H9 (cell line): ENCODE measurements at regions not wholly inside any gene's neighbourhood (a gene's known extent, or its start where the extent isn't known, plus 50 kb on each side); places are given as distances from the start of the nearest gene placed in this dataset.

Experiments
- DNase-seq: peaks from one replicate; pipeline ENCODE4 v3.0.0-alpha.2; 2017
- H2AFZ ChIP-seq: one replicate; pipeline ENCODE4 v1.6.1; 2013; ENCODE audit warnings: mild to moderate bottlenecking, low read length, control low read depth, moderate library complexity
- H2AK5ac ChIP-seq: 2 replicates; pipeline ENCODE4 v1.6.1; 2013; ENCODE audit warnings: low read length, control low read depth, mixed read lengths; ENCODE audit not compliant: insufficient read length
- H2BK120ac ChIP-seq: one replicate; pipeline ENCODE4 v1.6.1; 2013; ENCODE audit warnings: low read depth, mild to moderate bottlenecking, low read length, control low read depth, inconsistent platforms; ENCODE audit not compliant: poor library complexity, severe bottlenecking
- H2BK12ac ChIP-seq: 2 replicates; pipeline ENCODE4 v1.6.1; 2013; ENCODE audit warnings: low read length, control low read depth, mixed read lengths, low read depth; ENCODE audit not compliant: insufficient read length
- H2BK15ac ChIP-seq: 2 replicates; pipeline ENCODE4 v1.6.1; 2013; ENCODE audit warnings: low read depth, low read length, control low read depth
- H2BK20ac ChIP-seq: one replicate; pipeline ENCODE4 v1.6.1; 2013; ENCODE audit warnings: low read depth, mild to moderate bottlenecking, low read length, control low read depth, inconsistent platforms; ENCODE audit not compliant: poor library complexity, severe bottlenecking
- H2BK5ac ChIP-seq: 2 replicates; pipeline ENCODE4 v1.6.1; 2013; ENCODE audit warnings: low read length, control low read depth, mixed read lengths; ENCODE audit not compliant: insufficient read length
- H3K14ac ChIP-seq: 2 replicates; pipeline ENCODE4 v1.6.1; 2013; ENCODE audit warnings: low read length, control low read depth; ENCODE audit not compliant: insufficient read depth
- H3K18ac ChIP-seq: 2 replicates; pipeline ENCODE4 v1.6.1; 2013; ENCODE audit warnings: low read depth, mild to moderate bottlenecking, mixed read lengths, low read length, control low read depth; ENCODE audit not compliant: insufficient read length
- H3K23ac ChIP-seq: 2 replicates; pipeline ENCODE4 v1.6.1; 2013; ENCODE audit warnings: low read length, control low read depth, mixed read lengths, low read depth; ENCODE audit not compliant: insufficient read length
- H3K23me2 ChIP-seq: 2 replicates; pipeline ENCODE4 v1.6.1; 2013; ENCODE audit warnings: low read depth, mild to moderate bottlenecking, mixed read lengths, low read length, control low read depth; ENCODE audit not compliant: insufficient read length, poor library complexity, severe bottlenecking
- H3K27ac ChIP-seq: 2 replicates; pipeline ENCODE4 v1.5.1; 2013; ENCODE audit warnings: low read length, control low read depth, mixed read lengths, low read depth; ENCODE audit not compliant: insufficient read length
- H3K27me3 ChIP-seq: 2 replicates; pipeline ENCODE4 v1.6.1; 2013; ENCODE audit warnings: low read length, control low read depth, inconsistent platforms; ENCODE audit not compliant: insufficient read depth
- H3K4ac ChIP-seq: 2 replicates; pipeline ENCODE4 v1.6.1; 2013; ENCODE audit warnings: low read depth, mild to moderate bottlenecking, control low read depth, inconsistent platforms, low read length, moderate library complexity
- H3K4me1 ChIP-seq: 2 replicates; pipeline ENCODE4 v1.6.1; 2013; ENCODE audit warnings: low read length, control low read depth, inconsistent platforms; ENCODE audit not compliant: insufficient read depth
- H3K4me2 ChIP-seq: 2 replicates; pipeline ENCODE4 v1.6.1; 2013; ENCODE audit warnings: low read length, control low read depth, mixed read lengths; ENCODE audit not compliant: insufficient read length, insufficient read depth
- H3K56ac ChIP-seq: 2 replicates; pipeline ENCODE4 v1.6.1; 2013; ENCODE audit warnings: low read depth, mild to moderate bottlenecking, mixed read lengths, low read length, control low read depth; ENCODE audit not compliant: insufficient read length
- H3K79me1 ChIP-seq: 2 replicates; pipeline ENCODE4 v1.6.1; 2013; ENCODE audit warnings: low read depth, mild to moderate bottlenecking, moderate library complexity, low read length, control low read depth, inconsistent platforms; ENCODE audit not compliant: insufficient read depth, poor library complexity, severe bottlenecking
- H3K79me2 ChIP-seq: 2 replicates; pipeline ENCODE4 v1.6.1; 2013; ENCODE audit warnings: low read length, control low read depth, inconsistent platforms; ENCODE audit not compliant: insufficient read depth
- H3K9ac ChIP-seq: 2 replicates; pipeline ENCODE4 v1.6.1; 2013; ENCODE audit warnings: low read length, control low read depth, mixed read lengths; ENCODE audit not compliant: insufficient read length; ENCODE audit errors: extremely low read depth
- H3K9me3 ChIP-seq: one replicate; pipeline ENCODE4 v1.6.1; 2013; ENCODE audit warnings: low read depth, low read length, inconsistent platforms; ENCODE audit not compliant: control insufficient read depth
- H3T11ph ChIP-seq: one replicate; pipeline ENCODE4 v1.6.1; 2013; ENCODE audit warnings: mild to moderate bottlenecking, low read length, control low read depth, inconsistent platforms
- H4K20me1 ChIP-seq: one replicate; pipeline ENCODE4 v1.6.1; 2013; ENCODE audit not compliant: control insufficient read depth, insufficient read length, insufficient read depth
- H4K5ac ChIP-seq: 2 replicates; pipeline ENCODE4 v1.6.1; 2013; ENCODE audit warnings: low read depth, mild to moderate bottlenecking, mixed read lengths, low read length, control low read depth; ENCODE audit not compliant: insufficient read length
- H4K8ac ChIP-seq: replicated peaks from 2 replicates; pipeline ENCODE4 v1.6.1; 2013; ENCODE audit warnings: low read length, control low read depth, mixed read lengths, low read depth; ENCODE audit not compliant: insufficient read length
- H4K91ac ChIP-seq: 2 replicates; pipeline ENCODE4 v1.6.1; 2013; ENCODE audit warnings: low read depth, mild to moderate bottlenecking, moderate library complexity, mixed read lengths, low read length, control low read depth; ENCODE audit not compliant: insufficient read length
- H3K27ac Mint-ChIP-seq, 3 experiments: 2 replicates in 2 of 3; 3 replicates in 1 of 3; pipeline ENCODE4 v1.8.0; 2020 to 2021; ENCODE audit warnings: mixed read lengths in 3 of 3, mild to moderate bottlenecking in 1 of 3, moderate library complexity in 1 of 3
- H3K27me3 Mint-ChIP-seq: 2 replicates; pipeline ENCODE4 v1.8.0; 2021; ENCODE audit warnings: low read depth, mild to moderate bottlenecking, moderate library complexity, mixed read lengths
- H3K36me3 Mint-ChIP-seq, 3 experiments: 2 replicates in 2 of 3; 3 replicates in 1 of 3; pipeline ENCODE4 v1.8.0; 2020 to 2021; ENCODE audit warnings: low read depth in 3 of 3, mixed read lengths in 3 of 3; ENCODE audit not compliant: insufficient read depth in 1 of 3
- H3K4me1 Mint-ChIP-seq, 2 experiments: 2 replicates each; pipeline ENCODE4 v1.8.0; 2020; ENCODE audit warnings: mixed read lengths in 2 of 2
- H3K4me3 Mint-ChIP-seq, 2 experiments: 2 replicates in 1 of 2; 3 replicates in 1 of 2; pipeline ENCODE4 v1.8.0; 2020 to 2021; ENCODE audit warnings: mild to moderate bottlenecking in 2 of 2, mixed read lengths in 2 of 2, moderate library complexity in 1 of 2
- H3K9me3 Mint-ChIP-seq, 2 experiments: 2 replicates in 1 of 2; 3 replicates in 1 of 2; pipeline ENCODE4 v1.8.0; 2020; ENCODE audit warnings: mild to moderate bottlenecking in 2 of 2, mixed read lengths in 2 of 2, moderate library complexity in 1 of 2
- CTCF ChIP-seq: fragments of 200-600 bp; sonication (generic); conservative IDR thresholded peaks from 3 replicates; pipeline ENCODE4 v1.8.0; 2021; ENCODE audit warnings: antibody characterized with exemption, mild to moderate bottlenecking
- WGBS: extraction: QIAGEN DNeasy Blood & Tissue Kit; methylation state at CpG from one replicate; pipeline ENCODE4 v1.1.7; 2013; ENCODE audit warnings: missing lambda C conversion rate, low lambda C conversion rate, mixed read lengths; ENCODE audit not compliant: insufficient read length; ENCODE audit errors: extremely low coverage; 5-methylcytosine and 5-hydroxymethylcytosine counted together

GRCh38 chr14:38065106-38065762 is 142.5 kb upstream of the SSTR1 start:
- Histone ChIP-seq H3K27ac (no peak overlapping the region), H4K5ac (no peak overlapping the region), H2BK12ac (no peak overlapping the region), H2BK5ac (no peak overlapping the region), H3K79me2 (no peaks in the 10 kb centered on the region), H2BK15ac (no peak overlapping the region), H2BK20ac (no peak overlapping the region), H3K9me3 (peaks cover 10% of the 10 kb centered on the region), H4K20me1 (no peaks in the 10 kb centered on the region), H2BK120ac (no peak overlapping the region), H3K4me2 (no peak overlapping the region), H3K9ac (no peak overlapping the region), H3K4ac (no peak overlapping the region), H3K27me3 (no peaks in the 10 kb centered on the region), H3T11ph (no peak overlapping the region), H3K79me1 (no peaks in the 10 kb centered on the region), H4K91ac (no peak overlapping the region), H3K23me2 (no peaks in the 10 kb centered on the region), H2AK5ac (no peak overlapping the region), H3K56ac (no peak overlapping the region), H3K23ac (no peak overlapping the region), H4K8ac (no peak overlapping the region), H2AFZ (no peak overlapping the region), H3K14ac (no peak overlapping the region), H3K18ac (no peak overlapping the region), H3K4me1 (no peaks in the 10 kb centered on the region)
- WGBS, result no CpG with 5 or more reads among the region's 6 CpGs
- Mint-ChIP-seq H3K27ac (no peak overlapping the region), H3K9me3 (peaks cover 24 to 26% of the 10 kb centered on the region in 2 experiments), H3K36me3 (peaks cover 17 to 24% (median 22%) of the 10 kb centered on the region in 3 experiments), H3K4me3 (no peak overlapping the region), H3K4me1 (no peaks in the 10 kb centered on the region), H3K27me3 (no peaks in the 10 kb centered on the region)
- DNase-seq, result no peak
- TF ChIP-seq CTCF, result no peak
